PC-9 (cell line): ENCODE measurements at regions not wholly inside any gene's neighbourhood (a gene's known extent, or its start where the extent isn't known, plus 50 kb on each side); places are given as distances from the start of the nearest gene placed in this dataset.
A peak's percentile ranks its signal among the peaks of the same experiment; 100 is the strongest.

Experiments
- BruUV-seq: library from RNA; stranded (reverse); fragments of 400-500 nt; replicated peaks from 2 replicates; lab custom pipeline; 2021; lab: Mats Ljungman, UMichigan
- CTCF ChIA-PET: fragments of 300-600 bp; sonication (Branson Sonifier 250); formaldehyde crosslinking; loops from one replicate; lab custom pipeline; 2022; ENCODE audit warnings: antibody characterized with exemption; lab: Charles Lee
- POLR2A ChIA-PET: fragments of 300-600 bp; sonication (Branson Sonifier 250); formaldehyde crosslinking; loops from one replicate; lab custom pipeline; 2022; ENCODE audit warnings: antibody characterized with exemption; ENCODE audit not compliant: unreplicated experiment; lab: Charles Lee
- DNase-seq, 2 experiments: peaks; one replicate each; pipeline versions ENCODE4 v3.0.0 to v3.0.0-alpha.2; 2015 to 2022; ENCODE audit warnings: mixed read lengths in 1 of 2
- H2AFZ ChIP-seq: fragments of 200-600 bp; sonication (generic); 2 replicates; pipeline ENCODE4 v1.8.1; 2017; ENCODE audit warnings: antibody characterized with exemption
- H3F3A ChIP-seq: fragments of 200-600 bp; sonication (generic); 2 replicates; pipeline ENCODE4 v1.8.1; 2017; ENCODE audit warnings: antibody characterized with exemption, mild to moderate bottlenecking, low read depth; ENCODE audit not compliant: insufficient read depth
- H3K27ac ChIP-seq: fragments of 200-600 bp; sonication (generic); 2 replicates; pipeline ENCODE4 v1.6.1; 2016; ENCODE audit warnings: mixed run types
- H3K27me3 ChIP-seq: fragments of 200-600 bp; sonication (generic); 2 replicates; pipeline ENCODE4 v1.6.1; 2016; ENCODE audit warnings: low read depth, mixed run types; ENCODE audit not compliant: insufficient read depth
- H3K36me3 ChIP-seq: fragments of 200-600 bp; sonication (generic); 2 replicates; pipeline ENCODE4 v1.6.1; 2016; ENCODE audit warnings: low read depth, mixed run types
- H3K4me1 ChIP-seq: fragments of 200-600 bp; sonication (generic); replicated peaks from 2 replicates; pipeline ENCODE4 v1.6.1; 2016; ENCODE audit warnings: mixed run types; ENCODE audit not compliant: insufficient read depth
- H3K4me2 ChIP-seq: fragments of 200-600 bp; sonication (generic); 2 replicates; pipeline ENCODE4 v1.6.1; 2017; ENCODE audit warnings: mixed run types
- H3K4me3 ChIP-seq: fragments of 200-600 bp; sonication (generic); 2 replicates; pipeline ENCODE4 v1.6.1; 2016; ENCODE audit warnings: mixed run types
- H3K79me2 ChIP-seq: fragments of 200-600 bp; sonication (generic); 2 replicates; pipeline ENCODE4 v1.6.1; 2017; ENCODE audit warnings: low read depth, mixed run types
- H3K9me2 ChIP-seq: fragments of 200-600 bp; sonication (generic); 2 replicates; pipeline ENCODE4 v1.8.1; 2017; ENCODE audit warnings: mild to moderate bottlenecking; ENCODE audit not compliant: insufficient read depth
- H3K9me3 ChIP-seq: fragments of 200-600 bp; sonication (generic); 2 replicates; pipeline ENCODE4 v1.8.1; 2016; ENCODE audit warnings: low read depth; ENCODE audit not compliant: insufficient read depth
- H4K20me1 ChIP-seq: fragments of 200-600 bp; sonication (generic); 2 replicates; pipeline ENCODE4 v1.8.1; 2017; ENCODE audit not compliant: insufficient read depth
- EZH2 ChIP-seq: fragments of 200-600 bp; sonication (generic); IDR thresholded peaks from 2 replicates; pipeline ENCODE4 v1.8.0; 2017; ENCODE audit warnings: antibody characterized with exemption, low read depth
- intact Hi-C: fragments of 100-400 bp; cut with micrococcal nuclease; formaldehyde crosslinking; loops from one replicate; pipeline ENCODE4 v1.10.0; 2022; ENCODE audit not compliant: unreplicated experiment
- TF ChIP-seq, protein P1 (sequence below): fragments of 200-600 bp; sonication (generic); conservative IDR thresholded peaks from 2 replicates; pipeline ENCODE4 v1.6.1; 2017; ENCODE audit warnings: mixed run types, antibody characterized with exemption, mild to moderate bottlenecking, moderate library complexity

DNA sequence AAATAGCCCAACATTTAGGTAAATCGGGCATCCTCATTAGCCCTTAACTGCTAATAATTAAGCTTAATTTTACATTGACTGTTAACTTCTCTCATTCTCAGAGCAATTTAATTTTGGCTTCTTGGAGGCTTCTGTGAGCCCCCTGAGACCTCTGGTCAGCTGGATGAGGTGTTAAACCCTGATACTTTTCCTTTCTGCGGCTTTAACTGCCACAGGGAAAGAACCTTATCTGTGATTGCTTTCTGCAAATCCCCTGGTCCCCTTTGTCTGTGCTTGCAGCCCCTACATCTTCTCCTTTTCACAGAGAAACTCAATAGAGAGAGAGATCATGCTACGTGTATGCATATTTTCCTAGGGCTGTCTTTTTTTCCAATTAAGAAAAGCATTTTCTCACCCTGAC is 184.5 kb upstream of the CSF3R start:
- Histone ChIP-seq H3K9me3 (no peaks in the 10 kb centered on the region), H3K9me2 (no peaks in the 10 kb centered on the region), H3K4me3 (no peak overlapping the region), H3K4me1 (no peaks in the 10 kb centered on the region), H3K79me2 (no peaks in the 10 kb centered on the region), H3K27ac (no peak overlapping the region), H3K36me3 (no peaks in the 10 kb centered on the region), H3F3A (no peaks in the 10 kb centered on the region), H3K4me2 (no peak overlapping the region), H3K27me3 (peaks cover 85% of the 10 kb centered on the region), H4K20me1 (no peaks in the 10 kb centered on the region), H2AFZ (no peak overlapping the region)
- ChIA-PET POLR2A (no interaction called here), CTCF (no interaction called here)
- BruUV-seq, result no TSS peak
- no peak for TF ChIP-seq EZH2
- TF ChIP-seq, protein P1, sequence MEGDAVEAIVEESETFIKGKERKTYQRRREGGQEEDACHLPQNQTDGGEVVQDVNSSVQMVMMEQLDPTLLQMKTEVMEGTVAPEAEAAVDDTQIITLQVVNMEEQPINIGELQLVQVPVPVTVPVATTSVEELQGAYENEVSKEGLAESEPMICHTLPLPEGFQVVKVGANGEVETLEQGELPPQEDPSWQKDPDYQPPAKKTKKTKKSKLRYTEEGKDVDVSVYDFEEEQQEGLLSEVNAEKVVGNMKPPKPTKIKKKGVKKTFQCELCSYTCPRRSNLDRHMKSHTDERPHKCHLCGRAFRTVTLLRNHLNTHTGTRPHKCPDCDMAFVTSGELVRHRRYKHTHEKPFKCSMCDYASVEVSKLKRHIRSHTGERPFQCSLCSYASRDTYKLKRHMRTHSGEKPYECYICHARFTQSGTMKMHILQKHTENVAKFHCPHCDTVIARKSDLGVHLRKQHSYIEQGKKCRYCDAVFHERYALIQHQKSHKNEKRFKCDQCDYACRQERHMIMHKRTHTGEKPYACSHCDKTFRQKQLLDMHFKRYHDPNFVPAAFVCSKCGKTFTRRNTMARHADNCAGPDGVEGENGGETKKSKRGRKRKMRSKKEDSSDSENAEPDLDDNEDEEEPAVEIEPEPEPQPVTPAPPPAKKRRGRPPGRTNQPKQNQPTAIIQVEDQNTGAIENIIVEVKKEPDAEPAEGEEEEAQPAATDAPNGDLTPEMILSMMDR, result no peak
- intact Hi-C loops, result no loop called here
- DNase-seq, result no peak

DNA sequence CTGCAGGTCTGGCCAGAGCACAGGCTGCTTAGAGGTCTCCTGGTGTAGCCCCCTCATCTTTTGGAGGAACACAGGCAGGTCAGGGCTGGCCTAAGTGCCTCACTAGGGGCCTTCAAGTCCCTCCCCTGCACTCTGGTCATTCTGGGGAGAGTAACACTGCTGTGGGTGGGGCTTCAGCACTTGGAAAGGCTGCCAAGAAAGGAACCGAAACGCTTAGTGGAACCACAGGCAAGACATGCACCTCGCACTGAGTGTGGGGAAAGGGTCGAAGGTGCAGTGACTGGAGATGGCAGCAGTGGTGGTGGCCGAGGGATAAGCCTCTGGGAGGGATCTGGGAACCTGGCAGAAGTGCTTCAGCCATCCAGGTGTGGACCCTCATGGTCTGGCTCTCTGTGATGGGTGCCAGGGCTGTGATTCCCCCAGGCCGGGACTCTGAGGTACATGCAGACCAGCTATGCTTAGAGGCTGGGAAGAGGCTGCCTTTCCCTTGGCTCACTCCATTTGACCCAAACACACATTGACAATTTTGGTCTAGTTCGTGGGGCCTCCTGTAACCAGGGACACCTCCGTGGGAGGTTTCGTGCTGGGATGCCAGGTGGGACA is 182.9 kb upstream of the CSF3R start:
- H3K4me3 ChIP-seq, result no peak overlapping the region
- H3K4me2 ChIP-seq, result no peak overlapping the region
- CTCF ChIA-PET, result no interaction called here
- no peaks in the 10 kb centered on the region for H3K9me3 ChIP-seq
- no peak for DNase-seq
- POLR2A ChIA-PET, result no interaction called here
- H3F3A ChIP-seq, result no peaks in the 10 kb centered on the region
- H3K27ac ChIP-seq, result no peak overlapping the region
- no peaks in the 10 kb centered on the region for H3K9me2 ChIP-seq
- no peak for TF ChIP-seq EZH2
- TF ChIP-seq, protein P1, result no peak
- BruUV-seq, result no TSS peak
- no peaks in the 10 kb centered on the region for H3K36me3 ChIP-seq
- peaks cover 81% of the 10 kb centered on the region for H3K27me3 ChIP-seq
- no peaks in the 10 kb centered on the region for H3K4me1 ChIP-seq
- H2AFZ ChIP-seq, result no peak overlapping the region
- H4K20me1 ChIP-seq, result no peaks in the 10 kb centered on the region
- no peaks in the 10 kb centered on the region for H3K79me2 ChIP-seq
- intact Hi-C loops, result no loop called here

DNA sequence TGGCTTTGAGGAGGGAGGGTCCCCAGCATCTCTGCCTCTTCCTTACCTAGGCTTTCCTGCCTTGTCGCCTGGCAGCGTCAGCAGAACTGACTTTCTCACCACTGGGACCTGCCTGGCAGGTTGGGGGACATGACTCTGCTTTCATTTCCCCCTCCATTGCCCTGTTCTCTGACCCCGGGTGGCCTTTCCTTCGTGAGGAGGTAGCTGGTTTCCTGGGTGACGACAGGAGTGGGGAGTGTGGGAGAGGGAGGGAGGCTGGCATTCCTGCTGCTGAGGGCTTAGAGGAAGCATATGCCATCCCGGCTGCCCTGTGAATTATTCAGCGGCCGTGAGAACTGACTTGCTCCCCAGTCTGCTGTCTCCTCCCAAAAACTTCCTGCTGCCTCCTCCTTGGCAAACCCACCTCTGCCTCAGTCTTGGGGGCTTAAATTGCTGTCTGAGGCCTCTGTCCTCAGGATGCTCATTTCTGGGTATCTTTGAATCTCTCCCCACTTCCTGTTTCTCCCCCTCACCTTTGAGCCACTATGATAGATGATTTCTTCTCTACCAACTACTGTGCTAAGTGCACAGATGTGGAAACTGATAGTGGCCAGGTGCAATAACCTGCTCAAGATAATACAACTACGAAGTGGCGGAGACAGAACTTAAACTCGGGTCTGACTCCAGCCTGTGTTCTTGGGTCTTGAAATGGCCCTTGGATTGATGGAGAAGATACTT is 182.0 kb upstream of the CSF3R start:
- Histone ChIP-seq H3K4me3 (no peak overlapping the region), H3K9me2 (no peaks in the 10 kb centered on the region), H3K36me3 (no peaks in the 10 kb centered on the region), H4K20me1 (no peaks in the 10 kb centered on the region), H3K4me2 (no peak overlapping the region), H2AFZ (no peak overlapping the region), H3K79me2 (no peaks in the 10 kb centered on the region), H3F3A (no peaks in the 10 kb centered on the region), H3K4me1 (no peaks in the 10 kb centered on the region), H3K9me3 (no peaks in the 10 kb centered on the region), H3K27ac (no peak overlapping the region), H3K27me3 (peaks cover 81% of the 10 kb centered on the region)
- intact Hi-C loops, result no loop called here
- CTCF ChIA-PET, result no interaction called here
- peak in 1 of 2 experiments; percentile 65 for DNase-seq
- POLR2A ChIA-PET, result no interaction called here
- no TSS peak for BruUV-seq
- no peak for TF ChIP-seq EZH2
- TF ChIP-seq, protein P1, result no peak
